Activated CD4-positive, alpha-beta T cell treated with anti-CD3 and anti-CD28 coated beads, Interleukin-2, amount 50 U/mL, for 1 hour (primary cell): ENCODE measurements at regions not wholly inside any gene's neighbourhood (a gene's known extent, or its start where the extent isn't known, plus 50 kb on each side); places are given as distances from the start of the nearest gene placed in this dataset.
"Not testable (repeated sequence)": the region's sequence is repeated elsewhere in the genome, so short reads cannot be mapped to it uniquely, and the experiment has no call there.

Experiments used
- DNase-seq: peaks from one replicate; pipeline ENCODE4 v3.0.0-alpha.2; 2020

- no peak for DNase-seq
These were observed 332.8 kb upstream of the PTGER4 start for GRCh38 chr5:40346901-40347300.

GRCh38 chr5:40338434-40338833, 341.3 kb upstream of the PTGER4 start:
- DNase-seq, result not testable (repeated sequence)

GRCh38 chr5:40334242-40334635, 345.5 kb upstream of the PTGER4 start:
- no peak for DNase-seq

- no peak for DNase-seq
These were observed 346.1 kb upstream of the PTGER4 start for GRCh38 chr5:40333459-40334241.

GRCh38 chr5:40332970-40333369, 346.7 kb upstream of the PTGER4 start:
- DNase-seq, result no peak

- DNase-seq, result no peak
These were observed 348.1 kb upstream of the PTGER4 start for GRCh38 chr5:40331616-40332015.

GRCh38 chr5:40321514-40321913, 358.2 kb upstream of the PTGER4 start:
- DNase-seq, result no peak

GRCh38 chr5:40318395-40318794, 361.3 kb upstream of the PTGER4 start:
- no peak for DNase-seq

- no peak for DNase-seq
These were observed 362.7 kb upstream of the PTGER4 start for GRCh38 chr5:40317023-40317422.

- no peak for DNase-seq
These were observed 364.6 kb upstream of the PTGER4 start for GRCh38 chr5:40315126-40315525.

GRCh38 chr5:40314275-40314674, 365.4 kb upstream of the PTGER4 start:
- no peak for DNase-seq

GRCh38 chr5:40312205-40312604, 367.5 kb upstream of the PTGER4 start:
- no peak for DNase-seq

- DNase-seq, result no peak
These were observed 369.9 kb upstream of the PTGER4 start for GRCh38 chr5:40309851-40310250.

- no peak for DNase-seq
These were observed 370.8 kb upstream of the PTGER4 start for GRCh38 chr5:40308867-40309266.

GRCh38 chr5:40307920-40308319, 371.8 kb upstream of the PTGER4 start:
- DNase-seq, result no peak

GRCh38 chr5:40306869-40307487, 372.7 kb upstream of the PTGER4 start:
- no peak for DNase-seq

GRCh38 chr5:40292006-40292405, 387.7 kb upstream of the PTGER4 start:
- DNase-seq, result no peak

GRCh38 chr5:40291338-40291737, 388.4 kb upstream of the PTGER4 start:
- DNase-seq, result no peak

GRCh38 chr5:40288800-40289485, 390.8 kb upstream of the PTGER4 start:
- no peak for DNase-seq

GRCh38 chr5:40284863-40285262, 394.9 kb upstream of the PTGER4 start:
- DNase-seq, result no peak

- no peak for DNase-seq
These were observed 400.8 kb upstream of the PTGER4 start for GRCh38 chr5:40278881-40279280.

- DNase-seq, result no peak
These were observed 402.4 kb upstream of the PTGER4 start for GRCh38 chr5:40277161-40277906.

GRCh38 chr5:40276426-40277102, 403.2 kb upstream of the PTGER4 start:
- no peak for DNase-seq
